Peyer's patch (tissue), 4 donors: ENCODE measurements at regions not wholly inside any gene's neighbourhood (a gene's known extent, or its start where the extent isn't known, plus 50 kb on each side); places are given as distances from the start of the nearest gene placed in this dataset.

Experiments used
- CTCF ChIP-seq, 6 experiments: fragments of 450-650 bp in 4 of 6; fragments of 200-600 bp in 2 of 6; sonication (generic) in 1 of 6; IDR thresholded peaks; one replicate each; pipeline ENCODE4 v1.5.1; 2017 to 2019; ENCODE audit warnings: antibody characterized with exemption in 6 of 6, mild to moderate bottlenecking in 3 of 6, moderate library complexity in 1 of 6
- POLR2A ChIP-seq, 2 donors: fragments of 450-650 bp; IDR thresholded peaks; one replicate each; pipeline ENCODE4 v1.5.1; 2017; ENCODE audit warnings: antibody characterized with exemption in 2 of 2, mild to moderate bottlenecking in 2 of 2, moderate library complexity in 2 of 2

- TF ChIP-seq CTCF (IDR thresholded peaks at IDR 0.05): no peak
- TF ChIP-seq POLR2A (IDR thresholded peaks at IDR 0.05): no peak
Observed at GRCh38 chr22:49418943-49419342, 408.7 kb downstream of the BRD1 start.
